ENCODE measurements at regions not wholly inside any gene's neighbourhood (a gene's known extent, or its start where the extent isn't known, plus 50 kb on each side); places are given as distances from the start of the nearest gene placed in this dataset.
A peak's percentile ranks its signal among the peaks of the same experiment; 100 is the strongest.
"Not testable (repeated sequence)": the region's sequence is repeated elsewhere in the genome, so short reads cannot be mapped to it uniquely, and the experiment has no call there.

GRCh38 chr17:73851921-73852320 is 207.7 kb upstream of the SDK2 start:
- no peak for DNase-seq

- peak; percentile 16 for DNase-seq
Observed at GRCh38 chr17:73855720-73856333, 211.6 kb upstream of the SDK2 start.

GRCh38 chr17:73856556-73856955 is 212.3 kb upstream of the SDK2 start:
- DNase-seq, result no peak

GRCh38 chr17:73859439-73860008 is 215.3 kb upstream of the SDK2 start:
- DNase-seq, result not testable (repeated sequence)

GRCh38 chr17:73861543-73861942 is 217.3 kb upstream of the SDK2 start:
- no peak for DNase-seq

GRCh38 chr17:73863761-73864535 is 219.7 kb upstream of the SDK2 start:
- no peak for DNase-seq

GRCh38 chr17:73865831-73866230 is 221.6 kb upstream of the SDK2 start:
- no peak for DNase-seq

GRCh38 chr17:73867056-73867455 is 222.8 kb upstream of the SDK2 start:
- no peak for DNase-seq

GRCh38 chr17:73870068-73870467 is 225.8 kb upstream of the SDK2 start:
- no peak for DNase-seq

GRCh38 chr17:73870473-73870872 is 226.2 kb upstream of the SDK2 start:
- DNase-seq, result no peak

- DNase-seq, result no peak
Observed at GRCh38 chr17:73872816-73873215, 228.6 kb upstream of the SDK2 start.

GRCh38 chr17:73874008-73874720 is 229.9 kb upstream of the SDK2 start:
- no peak for DNase-seq

- no peak for DNase-seq
Observed at GRCh38 chr17:73875346-73875745, 231.1 kb upstream of the SDK2 start.

GRCh38 chr17:73877962-73878361 is 233.7 kb upstream of the SDK2 start:
- no peak for DNase-seq

GRCh38 chr17:73878923-73879322 is 234.7 kb upstream of the SDK2 start:
- no peak for DNase-seq

GRCh38 chr17:73879987-73880386 is 235.7 kb upstream of the SDK2 start:
- no peak for DNase-seq

- DNase-seq, result no peak
Observed at GRCh38 chr17:73882590-73882989, 238.3 kb upstream of the SDK2 start.

GRCh38 chr17:73883175-73883574 is 238.9 kb upstream of the SDK2 start:
- no peak for DNase-seq

- no peak for DNase-seq
Observed at GRCh38 chr17:73887739-73888138, 243.5 kb upstream of the SDK2 start.

- no peak for DNase-seq
Observed at GRCh38 chr17:73888862-73889261, 244.6 kb upstream of the SDK2 start.

- DNase-seq, result no peak
Observed at GRCh38 chr17:73889439-73889838, 245.2 kb upstream of the SDK2 start.

- DNase-seq, result no peak
Observed at GRCh38 chr17:73890831-73891405, 246.7 kb upstream of the SDK2 start.

GRCh38 chr17:73895157-73895556 is 250.9 kb upstream of the SDK2 start:
- no peak for DNase-seq
